ENCODE measurements at regions not wholly inside any gene's neighbourhood (a gene's known extent, or its start where the extent isn't known, plus 50 kb on each side); places are given as distances from the start of the nearest gene placed in this dataset.

GRCh38 chr7:144982133-144982532, 146.3 kb upstream of the TPK1 start:
- TF ChIP-seq POLR2A (IDR thresholded peaks at IDR 0.05) (no peak), CTCF (IDR thresholded peaks at IDR 0.05) (no peak)
